HEK293 (cell line): ENCODE measurements at regions not wholly inside any gene's neighbourhood (a gene's known extent, or its start where the extent isn't known, plus 50 kb on each side); places are given as distances from the start of the nearest gene placed in this dataset.

Experiments used
- CTCF ChIA-PET: fragments of 350-600 bp; formaldehyde crosslinking; extraction: SDS; loops from one replicate; lab custom pipeline; 2021; ENCODE audit warnings: antibody characterized with exemption; lab: Yijun Ruan, JAX
- POLR2A ChIA-PET: fragments of 300-600 bp; formaldehyde crosslinking; extraction: SDS; loops from one replicate; lab custom pipeline; 2020; ENCODE audit warnings: antibody characterized with exemption, inconsistent platforms; lab: Yijun Ruan, JAX
- H3K27ac ChIP-seq: fragments of 200-500 bp; sonication (Bioruptor generic); 2 replicates; pipeline ENCODE4 v1.5.1; 2014; ENCODE audit warnings: low read depth, low read length, control low read depth, inconsistent platforms; ENCODE audit errors: extremely low read depth
- H3K36me3 ChIP-seq, 2 experiments: fragments of 200-500 bp in 1 of 2; sonication (Bioruptor generic) in 1 of 2; 1 replicate in 1 of 2; 2 replicates in 1 of 2; pipeline ENCODE4 v1.5.1; 2014 to 2017; ENCODE audit warnings: inconsistent platforms in 2 of 2, low read length in 2 of 2; ENCODE audit not compliant: control insufficient read depth in 2 of 2, insufficient read depth in 1 of 2
- H3K4me1 ChIP-seq: fragments of 200-500 bp; sonication (Bioruptor generic); 2 replicates; pipeline ENCODE4 v1.5.1; 2014; ENCODE audit warnings: mild to moderate bottlenecking, low read length, inconsistent platforms; ENCODE audit not compliant: control insufficient read depth, insufficient read depth
- H3K4me3 ChIP-seq: 2 replicates; pipeline ENCODE4 v1.5.1; 2011; ENCODE audit warnings: low read depth, mild to moderate bottlenecking, control low read depth, low read length, moderate library complexity
- H3K9me3 ChIP-seq: fragments of 200-500 bp; sonication (Bioruptor generic); 2 replicates; pipeline ENCODE4 v1.5.1; 2014; ENCODE audit warnings: low read depth, low read length, inconsistent platforms; ENCODE audit not compliant: control insufficient read depth, insufficient read depth
- KLF9 ChIP-seq: fragments of 450-650 bp; formaldehyde crosslinking; IDR thresholded peaks from 2 replicates; pipeline ENCODE4 v1.5.1; 2016; ENCODE audit warnings: missing biosample characterization, missing genetic modification characterization, low read depth
- ZBTB1 ChIP-seq: fragments of 450-650 bp; formaldehyde crosslinking; IDR thresholded peaks from 2 replicates; pipeline ENCODE4 v1.5.1; 2016; ENCODE audit warnings: missing biosample characterization, missing genetic modification characterization
- ZNF2 ChIP-seq: fragments of 450-650 bp; formaldehyde crosslinking; IDR thresholded peaks from 2 replicates; pipeline ENCODE4 v1.5.1; 2016; ENCODE audit warnings: missing biosample characterization, missing genetic modification characterization
- ZNF24 ChIP-seq: fragments of 450-650 bp; formaldehyde crosslinking; IDR thresholded peaks from 2 replicates; pipeline ENCODE4 v1.5.1; 2016; ENCODE audit warnings: missing biosample characterization, missing genetic modification characterization
- ZNF274 ChIP-seq, 2 experiments: fragments of 200-500 bp in 1 of 2; fragments of 450-650 bp in 1 of 2; sonication (Bioruptor generic) in 1 of 2; formaldehyde crosslinking in 1 of 2; IDR thresholded peaks; 2 replicates each; pipeline versions ENCODE4 v1.5.1 to v1.6.1; 2014 to 2016; ENCODE audit warnings: borderline replicate concordance in 1 of 2, inconsistent platforms in 1 of 2, low read length in 1 of 2, missing biosample characterization in 1 of 2, missing genetic modification characterization in 1 of 2
- ZNF354C ChIP-seq: fragments of 450-650 bp; formaldehyde crosslinking; IDR thresholded peaks from 2 replicates; pipeline ENCODE4 v1.5.1; 2016; ENCODE audit warnings: missing biosample characterization, missing genetic modification characterization, low read depth, borderline replicate concordance
- ZNF366 ChIP-seq: fragments of 450-650 bp; formaldehyde crosslinking; conservative IDR thresholded peaks from 2 replicates; pipeline ENCODE4 v1.5.1; 2016; ENCODE audit warnings: missing biosample characterization, missing genetic modification characterization
- ZNF501 ChIP-seq: fragments of 450-650 bp; formaldehyde crosslinking; IDR thresholded peaks from 2 replicates; pipeline ENCODE4 v1.5.1; 2016; ENCODE audit warnings: missing biosample characterization, missing genetic modification characterization
- ZNF701 ChIP-seq: fragments of 450-650 bp; formaldehyde crosslinking; IDR thresholded peaks from 2 replicates; pipeline ENCODE4 v1.5.1; 2016; ENCODE audit warnings: missing biosample characterization, missing genetic modification characterization
- ZNF747 ChIP-seq: fragments of 450-650 bp; formaldehyde crosslinking; IDR thresholded peaks from 2 replicates; pipeline ENCODE4 v1.5.1; 2016; ENCODE audit warnings: missing biosample characterization, missing genetic modification characterization
- TF ChIP-seq, protein P1 (sequence below): fragments of 450-650 bp; formaldehyde crosslinking; IDR thresholded peaks from 2 replicates; pipeline ENCODE4 v1.5.1; 2016; ENCODE audit warnings: missing biosample characterization, missing genetic modification characterization, borderline replicate concordance
- TF ChIP-seq, protein P2 (sequence below): fragments of 450-650 bp; formaldehyde crosslinking; IDR thresholded peaks from 2 replicates; pipeline ENCODE4 v1.5.1; 2016; ENCODE audit warnings: missing biosample characterization, missing genetic modification characterization
- TF ChIP-seq, protein P3 (sequence below): fragments of 450-650 bp; formaldehyde crosslinking; IDR thresholded peaks from 2 replicates; pipeline ENCODE4 v1.5.1; 2017; ENCODE audit warnings: missing biosample characterization, missing genetic modification characterization
- TF ChIP-seq, protein P4 (sequence below): fragments of 450-650 bp; formaldehyde crosslinking; IDR thresholded peaks from 2 replicates; pipeline ENCODE4 v1.5.1; 2016; ENCODE audit warnings: missing biosample characterization, missing genetic modification characterization
- TF ChIP-seq, protein P5 (sequence below): fragments of 450-650 bp; IDR thresholded peaks from 2 replicates; pipeline ENCODE4 v1.5.1; 2018; ENCODE audit warnings: missing biosample characterization, missing genetic modification characterization
- TF ChIP-seq, protein P6 (sequence below): sonication (generic); formaldehyde crosslinking; IDR thresholded peaks from 2 replicates; pipeline ENCODE4 v1.8.1; 2022; ENCODE audit warnings: mild to moderate bottlenecking, moderate library complexity, missing genetic modification reagents

DNA sequence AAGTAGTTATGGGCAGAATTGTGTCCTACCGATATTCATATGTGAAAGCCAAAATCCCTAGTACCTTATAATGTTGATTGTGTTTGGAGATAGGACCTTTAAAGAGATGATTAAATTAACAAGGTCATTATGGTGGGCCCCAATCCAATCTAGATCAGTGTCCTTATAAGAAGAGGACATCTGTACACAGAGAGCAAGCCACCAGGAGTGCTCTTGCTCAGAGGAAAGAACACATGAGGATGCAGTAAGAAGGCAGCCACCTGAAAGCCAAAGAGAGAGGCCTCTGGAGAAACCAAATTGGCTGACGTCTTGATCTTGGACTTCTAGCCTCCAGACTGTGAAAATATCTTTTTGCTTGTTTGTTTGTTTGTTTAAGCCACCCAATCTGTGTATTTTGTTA is 1290.8 kb upstream of the PABPC4L start (continued):
- no peak for TF ChIP-seq KLF9

DNA sequence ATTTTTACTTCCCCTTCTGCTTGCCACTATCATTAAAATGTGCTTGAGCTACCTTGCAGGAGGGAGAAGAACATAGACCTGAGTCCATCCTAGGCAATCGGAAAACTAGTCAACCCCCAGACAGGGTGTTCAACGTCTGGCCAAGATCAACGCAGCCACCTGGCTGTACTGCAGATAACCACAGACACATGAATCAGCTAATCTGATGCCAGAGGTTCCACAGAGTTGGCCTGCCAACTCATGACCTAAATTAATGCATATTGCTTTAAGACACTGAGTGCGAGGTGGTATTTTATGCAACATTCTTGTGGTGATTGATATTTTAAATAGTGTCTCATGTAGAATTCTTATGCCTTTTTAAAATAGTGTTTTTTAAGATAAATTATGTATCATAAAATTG is 1283.8 kb upstream of the PABPC4L start:
- Histone ChIP-seq H3K36me3 (no peaks in the 10 kb centered on the region), H3K9me3 (no peaks in the 10 kb centered on the region), H3K4me3 (no peak overlapping the region), H3K27ac (no peak overlapping the region), H3K4me1 (no peaks in the 10 kb centered on the region)
- TF ChIP-seq ZNF24 (no peak), ZNF366 (tag by site-specific recombination) (no peak), ZBTB1 (tag by site-specific recombination) (no peak), ZNF701 (no peak), ZNF2 (tag by site-specific recombination) (no peak), ZNF354C (tag by site-specific recombination) (no peak)
- TF ChIP-seq, protein P1, sequence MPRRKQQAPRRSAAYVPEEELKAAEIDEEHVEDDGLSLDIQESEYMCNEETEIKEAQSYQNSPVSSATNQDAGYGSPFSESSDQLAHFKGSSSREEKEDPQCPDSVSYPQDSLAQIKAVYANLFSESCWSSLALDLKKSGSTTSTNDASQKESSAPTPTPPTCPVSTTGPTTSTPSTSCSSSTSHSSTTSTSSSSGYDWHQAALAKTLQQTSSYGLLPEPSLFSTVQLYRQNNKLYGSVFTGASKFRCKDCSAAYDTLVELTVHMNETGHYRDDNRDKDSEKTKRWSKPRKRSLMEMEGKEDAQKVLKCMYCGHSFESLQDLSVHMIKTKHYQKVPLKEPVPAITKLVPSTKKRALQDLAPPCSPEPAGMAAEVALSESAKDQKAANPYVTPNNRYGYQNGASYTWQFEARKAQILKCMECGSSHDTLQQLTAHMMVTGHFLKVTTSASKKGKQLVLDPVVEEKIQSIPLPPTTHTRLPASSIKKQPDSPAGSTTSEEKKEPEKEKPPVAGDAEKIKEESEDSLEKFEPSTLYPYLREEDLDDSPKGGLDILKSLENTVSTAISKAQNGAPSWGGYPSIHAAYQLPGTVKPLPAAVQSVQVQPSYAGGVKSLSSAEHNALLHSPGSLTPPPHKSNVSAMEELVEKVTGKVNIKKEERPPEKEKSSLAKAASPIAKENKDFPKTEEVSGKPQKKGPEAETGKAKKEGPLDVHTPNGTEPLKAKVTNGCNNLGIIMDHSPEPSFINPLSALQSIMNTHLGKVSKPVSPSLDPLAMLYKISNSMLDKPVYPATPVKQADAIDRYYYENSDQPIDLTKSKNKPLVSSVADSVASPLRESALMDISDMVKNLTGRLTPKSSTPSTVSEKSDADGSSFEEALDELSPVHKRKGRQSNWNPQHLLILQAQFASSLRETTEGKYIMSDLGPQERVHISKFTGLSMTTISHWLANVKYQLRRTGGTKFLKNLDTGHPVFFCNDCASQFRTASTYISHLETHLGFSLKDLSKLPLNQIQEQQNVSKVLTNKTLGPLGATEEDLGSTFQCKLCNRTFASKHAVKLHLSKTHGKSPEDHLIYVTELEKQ (tag by site-specific recombination), result no peak
- TF ChIP-seq, protein P2, sequence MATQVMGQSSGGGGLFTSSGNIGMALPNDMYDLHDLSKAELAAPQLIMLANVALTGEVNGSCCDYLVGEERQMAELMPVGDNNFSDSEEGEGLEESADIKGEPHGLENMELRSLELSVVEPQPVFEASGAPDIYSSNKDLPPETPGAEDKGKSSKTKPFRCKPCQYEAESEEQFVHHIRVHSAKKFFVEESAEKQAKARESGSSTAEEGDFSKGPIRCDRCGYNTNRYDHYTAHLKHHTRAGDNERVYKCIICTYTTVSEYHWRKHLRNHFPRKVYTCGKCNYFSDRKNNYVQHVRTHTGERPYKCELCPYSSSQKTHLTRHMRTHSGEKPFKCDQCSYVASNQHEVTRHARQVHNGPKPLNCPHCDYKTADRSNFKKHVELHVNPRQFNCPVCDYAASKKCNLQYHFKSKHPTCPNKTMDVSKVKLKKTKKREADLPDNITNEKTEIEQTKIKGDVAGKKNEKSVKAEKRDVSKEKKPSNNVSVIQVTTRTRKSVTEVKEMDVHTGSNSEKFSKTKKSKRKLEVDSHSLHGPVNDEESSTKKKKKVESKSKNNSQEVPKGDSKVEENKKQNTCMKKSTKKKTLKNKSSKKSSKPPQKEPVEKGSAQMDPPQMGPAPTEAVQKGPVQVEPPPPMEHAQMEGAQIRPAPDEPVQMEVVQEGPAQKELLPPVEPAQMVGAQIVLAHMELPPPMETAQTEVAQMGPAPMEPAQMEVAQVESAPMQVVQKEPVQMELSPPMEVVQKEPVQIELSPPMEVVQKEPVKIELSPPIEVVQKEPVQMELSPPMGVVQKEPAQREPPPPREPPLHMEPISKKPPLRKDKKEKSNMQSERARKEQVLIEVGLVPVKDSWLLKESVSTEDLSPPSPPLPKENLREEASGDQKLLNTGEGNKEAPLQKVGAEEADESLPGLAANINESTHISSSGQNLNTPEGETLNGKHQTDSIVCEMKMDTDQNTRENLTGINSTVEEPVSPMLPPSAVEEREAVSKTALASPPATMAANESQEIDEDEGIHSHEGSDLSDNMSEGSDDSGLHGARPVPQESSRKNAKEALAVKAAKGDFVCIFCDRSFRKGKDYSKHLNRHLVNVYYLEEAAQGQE (tag by site-specific recombination), result no peak
- TF ChIP-seq, protein P3, sequence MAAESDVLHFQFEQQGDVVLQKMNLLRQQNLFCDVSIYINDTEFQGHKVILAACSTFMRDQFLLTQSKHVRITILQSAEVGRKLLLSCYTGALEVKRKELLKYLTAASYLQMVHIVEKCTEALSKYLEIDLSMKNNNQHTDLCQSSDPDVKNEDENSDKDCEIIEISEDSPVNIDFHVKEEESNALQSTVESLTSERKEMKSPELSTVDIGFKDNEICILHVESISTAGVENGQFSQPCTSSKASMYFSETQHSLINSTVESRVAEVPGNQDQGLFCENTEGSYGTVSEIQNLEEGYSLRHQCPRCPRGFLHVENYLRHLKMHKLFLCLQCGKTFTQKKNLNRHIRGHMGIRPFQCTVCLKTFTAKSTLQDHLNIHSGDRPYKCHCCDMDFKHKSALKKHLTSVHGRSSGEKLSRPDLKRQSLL (tag by site-specific recombination), result no peak
- TF ChIP-seq, protein P4, sequence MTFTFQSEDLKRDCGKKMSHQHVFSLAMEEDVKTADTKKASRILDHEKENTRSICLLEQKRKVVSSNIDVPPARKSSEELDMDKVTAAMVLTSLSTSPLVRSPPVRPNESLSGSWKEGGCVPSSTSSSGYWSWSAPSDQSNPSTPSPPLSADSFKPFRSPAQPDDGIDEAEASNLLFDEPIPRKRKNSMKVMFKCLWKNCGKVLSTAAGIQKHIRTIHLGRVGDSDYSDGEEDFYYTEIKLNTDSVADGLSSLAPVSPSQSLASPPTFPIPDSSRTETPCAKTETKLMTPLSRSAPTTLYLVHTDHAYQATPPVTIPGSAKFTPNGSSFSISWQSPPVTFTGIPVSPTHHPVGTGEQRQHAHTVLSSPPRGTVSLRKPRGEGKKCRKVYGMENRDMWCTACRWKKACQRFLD (tag by site-specific recombination), result no peak
- POLR2A ChIA-PET, result no interaction called here
- CTCF ChIA-PET, result no interaction called here

DNA sequence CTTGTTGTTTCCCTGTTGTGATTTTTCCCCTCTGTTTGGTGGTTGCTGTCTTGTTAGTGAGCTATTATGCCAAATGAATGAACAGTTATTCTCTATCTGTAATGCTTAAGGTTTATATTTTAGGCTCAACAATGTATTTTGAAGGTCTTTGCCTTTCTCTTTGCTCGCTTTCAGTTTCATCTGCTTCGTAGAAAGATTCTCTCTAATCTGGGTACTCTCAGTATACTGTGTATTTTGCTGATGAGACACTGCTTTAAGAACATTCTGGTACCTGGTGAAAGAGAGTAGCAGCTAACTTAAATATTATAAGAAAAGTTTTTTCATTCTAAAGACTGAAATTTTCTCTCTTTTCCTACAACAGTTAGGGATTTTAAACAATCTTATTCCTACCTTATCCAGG is 1274.7 kb upstream of the PABPC4L start:
- ChIA-PET CTCF (no interaction called here), POLR2A (no interaction called here)
- Histone ChIP-seq H3K4me3 (no peak overlapping the region), H3K4me1 (no peaks in the 10 kb centered on the region), H3K36me3 (no peaks in the 10 kb centered on the region), H3K27ac (no peak overlapping the region), H3K9me3 (no peaks in the 10 kb centered on the region)
- TF ChIP-seq ZBTB1 (tag by site-specific recombination), result no peak
- no peak for TF ChIP-seq ZNF274 (IDR thresholded peaks at IDR 0.05; ENCODE audit: low read length)
- TF ChIP-seq ZNF274 (tag by site-specific recombination; IDR thresholded peaks at IDR 0.05; ENCODE audit: borderline replicate concordance), result no peak
- TF ChIP-seq ZNF747, result no peak
- TF ChIP-seq ZNF501, result no peak
- TF ChIP-seq, protein P1 (tag by site-specific recombination), result no peak
- TF ChIP-seq, protein P5, sequence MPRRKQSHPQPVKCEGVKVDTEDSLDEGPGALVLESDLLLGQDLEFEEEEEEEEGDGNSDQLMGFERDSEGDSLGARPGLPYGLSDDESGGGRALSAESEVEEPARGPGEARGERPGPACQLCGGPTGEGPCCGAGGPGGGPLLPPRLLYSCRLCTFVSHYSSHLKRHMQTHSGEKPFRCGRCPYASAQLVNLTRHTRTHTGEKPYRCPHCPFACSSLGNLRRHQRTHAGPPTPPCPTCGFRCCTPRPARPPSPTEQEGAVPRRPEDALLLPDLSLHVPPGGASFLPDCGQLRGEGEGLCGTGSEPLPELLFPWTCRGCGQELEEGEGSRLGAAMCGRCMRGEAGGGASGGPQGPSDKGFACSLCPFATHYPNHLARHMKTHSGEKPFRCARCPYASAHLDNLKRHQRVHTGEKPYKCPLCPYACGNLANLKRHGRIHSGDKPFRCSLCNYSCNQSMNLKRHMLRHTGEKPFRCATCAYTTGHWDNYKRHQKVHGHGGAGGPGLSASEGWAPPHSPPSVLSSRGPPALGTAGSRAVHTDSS (tag by site-specific recombination), result no peak
- TF ChIP-seq ZNF2 (tag by site-specific recombination), result no peak
- TF ChIP-seq, protein P6, sequence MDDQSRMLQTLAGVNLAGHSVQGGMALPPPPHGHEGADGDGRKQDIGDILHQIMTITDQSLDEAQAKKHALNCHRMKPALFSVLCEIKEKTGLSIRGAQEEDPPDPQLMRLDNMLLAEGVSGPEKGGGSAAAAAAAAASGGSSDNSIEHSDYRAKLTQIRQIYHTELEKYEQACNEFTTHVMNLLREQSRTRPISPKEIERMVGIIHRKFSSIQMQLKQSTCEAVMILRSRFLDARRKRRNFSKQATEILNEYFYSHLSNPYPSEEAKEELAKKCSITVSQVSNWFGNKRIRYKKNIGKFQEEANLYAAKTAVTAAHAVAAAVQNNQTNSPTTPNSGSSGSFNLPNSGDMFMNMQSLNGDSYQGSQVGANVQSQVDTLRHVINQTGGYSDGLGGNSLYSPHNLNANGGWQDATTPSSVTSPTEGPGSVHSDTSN (CRISPR knock-in tag), result no peak
